Mesodermal cell (in vitro differentiated cells): ENCODE measurements at regions not wholly inside any gene's neighbourhood (a gene's known extent, or its start where the extent isn't known, plus 50 kb on each side); places are given as distances from the start of the nearest gene placed in this dataset.

Source experiments
- H3K27ac ChIP-seq: 2 replicates; pipeline ENCODE4 v1.7.0; 2013; ENCODE audit warnings: mild to moderate bottlenecking, low read depth, low read length, moderate library complexity; ENCODE audit not compliant: severe bottlenecking
- H3K36me3 ChIP-seq: 2 replicates; pipeline ENCODE4 v1.7.1; 2013; ENCODE audit warnings: mild to moderate bottlenecking, low read length, moderate library complexity; ENCODE audit not compliant: control insufficient read depth, insufficient read depth
- H3K4me1 ChIP-seq: one replicate; pipeline ENCODE4 v1.7.1; 2013; ENCODE audit warnings: mild to moderate bottlenecking, low read length; ENCODE audit not compliant: insufficient read depth, control insufficient read depth, poor library complexity, severe bottlenecking
- H3K4me3 ChIP-seq: 2 replicates; pipeline ENCODE4 v1.7.0; 2013; ENCODE audit warnings: low read length, control low read depth, mild to moderate bottlenecking; ENCODE audit not compliant: insufficient read depth, poor library complexity, severe bottlenecking; ENCODE audit errors: extremely low read depth
- H3K9me3 ChIP-seq: 2 replicates; pipeline ENCODE4 v1.7.1; 2013; ENCODE audit warnings: mild to moderate bottlenecking, low read length, moderate library complexity; ENCODE audit not compliant: control insufficient read depth
- WGBS, 2 experiments: methylation state at CpG; one replicate each; pipeline ENCODE4 v1.1.5; 2013; ENCODE audit warnings: missing lambda C conversion rate in 2 of 2; ENCODE audit not compliant: insufficient coverage in 2 of 2; 5-methylcytosine and 5-hydroxymethylcytosine counted together

GRCh38 chr10:57145548-57145947, 784.5 kb upstream of the ZWINT start:
- no peaks in the 10 kb centered on the region for H3K36me3 ChIP-seq
- H3K9me3 ChIP-seq = peaks cover 4% of the 10 kb centered on the region
- H3K27ac ChIP-seq = no peak overlapping the region
- no peak overlapping the region for H3K4me3 ChIP-seq
- no peaks in the 10 kb centered on the region for H3K4me1 ChIP-seq

GRCh38 chr10:57142925-57143576, 782.0 kb upstream of the ZWINT start:
- Histone ChIP-seq H3K4me3 (no peak overlapping the region), H3K4me1 (no peaks in the 10 kb centered on the region), H3K36me3 (no peaks in the 10 kb centered on the region), H3K9me3 (peaks cover 8% of the 10 kb centered on the region), H3K27ac (no peak overlapping the region)
- 0 to 14% methylated on average over 2 of the region's 7 CpGs for WGBS, 2 experiments

- Histone ChIP-seq H3K4me3 (no peak overlapping the region), H3K27ac (no peak overlapping the region), H3K4me1 (no peaks in the 10 kb centered on the region), H3K36me3 (no peaks in the 10 kb centered on the region), H3K9me3 (peaks cover 8% of the 10 kb centered on the region)
- WGBS, 2 experiments = no CpG with 5 or more reads among the region's 1 CpG
Observed at GRCh38 chr10:57141708-57142107, 780.6 kb upstream of the ZWINT start.

- WGBS, 2 experiments = 67% methylated on average over 1 of the region's 1 CpG; no CpG with 5 or more reads in 1 of the 2 experiments
- Histone ChIP-seq H3K9me3 (no peaks in the 10 kb centered on the region), H3K27ac (no peak overlapping the region), H3K36me3 (no peaks in the 10 kb centered on the region), H3K4me3 (no peak overlapping the region), H3K4me1 (no peaks in the 10 kb centered on the region)
Observed at GRCh38 chr10:57119684-57120083, 758.6 kb upstream of the ZWINT start.

DNA sequence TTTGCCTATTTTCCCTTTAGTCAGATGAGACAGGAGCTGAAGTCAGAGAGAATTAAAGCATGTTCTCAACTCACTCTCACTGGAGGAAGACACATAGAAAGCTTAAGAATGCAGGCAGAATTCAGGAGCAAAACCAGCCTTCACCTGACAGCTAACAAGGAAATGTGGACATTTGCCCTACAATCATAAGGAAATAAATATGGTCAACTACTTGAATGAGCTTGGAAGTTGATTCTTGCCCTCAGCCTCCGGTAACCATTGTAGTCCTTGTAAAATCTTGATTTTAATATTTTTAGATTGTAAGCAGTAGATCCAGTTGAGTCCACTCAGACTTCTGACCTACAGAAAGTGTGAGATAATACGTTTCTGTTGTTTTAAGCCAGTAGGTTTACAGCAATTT, 752.5 kb upstream of the ZWINT start:
- H3K27ac ChIP-seq = no peak overlapping the region
- no peaks in the 10 kb centered on the region for H3K9me3 ChIP-seq
- no peaks in the 10 kb centered on the region for H3K36me3 ChIP-seq
- H3K4me3 ChIP-seq = no peak overlapping the region
- 100% methylated on average over 1 of the region's 2 CpGs; no CpG with 5 or more reads in 1 of the 2 experiments for WGBS, 2 experiments
- H3K4me1 ChIP-seq = no peaks in the 10 kb centered on the region

GRCh38 chr10:57102236-57102635, 741.2 kb upstream of the ZWINT start:
- Histone ChIP-seq H3K9me3 (no peaks in the 10 kb centered on the region), H3K4me1 (peaks cover 2% of the 10 kb centered on the region), H3K4me3 (no peak overlapping the region), H3K36me3 (no peaks in the 10 kb centered on the region), H3K27ac (no peak overlapping the region)
- no CpG with 5 or more reads among the region's 1 CpG for WGBS, 2 experiments

DNA sequence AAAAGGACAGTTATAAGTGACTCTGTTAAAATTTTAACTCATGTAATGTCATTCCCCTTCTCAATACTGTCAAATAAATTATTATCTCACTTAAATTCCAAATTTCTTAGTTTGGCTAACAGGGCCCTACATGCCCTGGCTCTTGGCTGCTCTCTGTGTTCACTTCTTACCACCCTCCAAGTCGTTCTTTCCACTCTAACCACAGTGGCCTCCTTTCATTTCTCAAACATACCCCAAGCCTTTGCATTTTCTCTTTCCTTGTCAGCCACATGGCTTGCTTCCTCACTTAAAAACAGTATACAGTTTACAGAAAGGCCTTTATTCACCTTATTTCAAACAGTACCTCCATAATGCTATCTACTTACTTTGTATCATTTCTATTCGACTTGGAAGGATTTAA, 737.1 kb upstream of the ZWINT start:
- H3K27ac ChIP-seq = no peak overlapping the region
- H3K9me3 ChIP-seq = no peaks in the 10 kb centered on the region
- WGBS, 2 experiments = 85 to 92% methylated on average over 1 of the region's 2 CpGs
- H3K36me3 ChIP-seq = no peaks in the 10 kb centered on the region
- H3K4me3 ChIP-seq = no peak overlapping the region
- H3K4me1 ChIP-seq = no peaks in the 10 kb centered on the region

GRCh38 chr10:57096044-57096443, 735.0 kb upstream of the ZWINT start:
- no peaks in the 10 kb centered on the region for H3K36me3 ChIP-seq
- WGBS, 2 experiments = 75 to 92% methylated on average over 3 of the region's 3 CpGs
- H3K27ac ChIP-seq = no peak overlapping the region
- H3K9me3 ChIP-seq = no peaks in the 10 kb centered on the region
- no peak overlapping the region for H3K4me3 ChIP-seq
- H3K4me1 ChIP-seq = no peaks in the 10 kb centered on the region

DNA sequence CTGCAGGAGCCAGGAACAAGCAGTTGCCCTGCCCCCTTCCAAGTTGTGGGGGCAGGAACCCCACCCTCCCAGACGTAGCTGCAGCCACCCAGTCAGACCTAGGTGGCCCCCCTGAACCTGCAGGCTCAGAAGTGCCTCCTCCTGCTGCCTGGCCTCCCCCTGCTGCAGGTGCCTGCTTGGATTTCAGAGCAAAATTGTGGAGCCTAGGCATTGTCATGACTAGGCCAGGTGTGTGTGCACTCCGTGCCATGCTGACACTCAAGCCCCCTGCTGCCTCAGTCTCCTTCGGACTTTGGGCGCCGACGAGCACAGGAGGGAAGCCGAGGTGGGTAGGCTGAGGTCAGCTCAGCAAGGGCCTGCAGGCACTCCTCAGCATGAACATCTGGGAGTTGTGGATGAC, 733.9 kb upstream of the ZWINT start:
- Histone ChIP-seq H3K4me1 (no peaks in the 10 kb centered on the region), H3K27ac (no peak overlapping the region), H3K4me3 (no peak overlapping the region), H3K9me3 (no peaks in the 10 kb centered on the region), H3K36me3 (no peaks in the 10 kb centered on the region)
- WGBS, 2 experiments = 84 to 87% methylated on average over 7 of the region's 7 CpGs

DNA sequence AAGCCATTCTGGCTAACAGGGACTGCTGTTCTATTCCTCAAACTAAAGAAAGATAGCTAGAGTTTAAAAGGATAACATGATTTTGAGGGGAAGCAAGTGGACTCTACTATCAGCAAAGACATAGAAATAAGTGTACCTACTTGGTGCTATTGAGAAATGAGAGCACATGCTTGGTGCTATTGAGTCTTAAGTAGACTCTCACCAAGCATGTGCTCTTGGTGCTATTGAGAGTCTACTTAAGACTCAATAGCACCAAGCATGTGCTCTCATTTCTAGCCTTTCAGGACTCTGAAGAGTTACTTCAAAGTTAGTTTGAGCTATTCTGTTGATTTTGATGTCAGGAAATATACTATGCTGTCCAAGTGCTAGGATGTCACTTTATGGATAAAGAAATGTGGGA, 733.0 kb upstream of the ZWINT start:
- no peak overlapping the region for H3K4me3 ChIP-seq
- H3K9me3 ChIP-seq = no peaks in the 10 kb centered on the region
- H3K4me1 ChIP-seq = no peaks in the 10 kb centered on the region
- H3K36me3 ChIP-seq = no peaks in the 10 kb centered on the region
- no peak overlapping the region for H3K27ac ChIP-seq

DNA sequence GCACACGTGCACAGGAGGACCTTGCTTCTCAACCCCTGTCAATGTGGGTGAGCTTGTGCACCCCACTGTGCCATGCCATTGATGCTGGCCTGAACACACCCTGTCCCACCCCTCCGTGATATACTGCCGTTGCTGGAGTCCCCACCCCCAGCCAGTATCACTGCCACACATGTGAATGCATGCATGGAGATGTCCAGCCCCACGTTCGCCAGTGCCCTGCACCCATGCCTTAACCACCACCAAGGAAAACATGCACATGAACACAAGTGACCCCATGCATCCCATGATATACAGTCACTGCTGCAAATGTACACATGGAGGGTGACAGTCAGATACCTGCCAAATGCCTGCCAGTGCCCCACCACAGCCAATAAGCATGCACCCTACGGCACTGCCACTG, 692.5 kb upstream of the ZWINT start:
- Histone ChIP-seq H3K4me1 (no peaks in the 10 kb centered on the region), H3K27ac (no peak overlapping the region), H3K9me3 (peaks cover 7% of the 10 kb centered on the region), H3K4me3 (no peak overlapping the region), H3K36me3 (no peaks in the 10 kb centered on the region)
- 89 to 95% methylated on average over 5 to 6 of the region's 6 CpGs for WGBS, 2 experiments
